KOPT-K1 (cell line): ENCODE measurements at regions not wholly inside any gene's neighbourhood (a gene's known extent, or its start where the extent isn't known, plus 50 kb on each side); places are given as distances from the start of the nearest gene placed in this dataset.

Experiments
- H3K27ac ChIP-seq: fragments of 200-600 bp; sonication (generic); 2 replicates; pipeline ENCODE4 v1.5.1; 2016; ENCODE audit warnings: antibody characterized with exemption, mild to moderate bottlenecking, low read depth, low read length; ENCODE audit not compliant: poor library complexity, severe bottlenecking
- H3K36me3 ChIP-seq: fragments of 200-600 bp; sonication (generic); 2 replicates; pipeline ENCODE4 v1.5.1; 2017; ENCODE audit warnings: antibody characterized with exemption, mild to moderate bottlenecking, low read length, moderate library complexity; ENCODE audit not compliant: insufficient read depth
- H3K9me3 ChIP-seq: fragments of 200-600 bp; sonication (generic); 2 replicates; pipeline ENCODE4 v1.5.1; 2017; ENCODE audit warnings: antibody characterized with exemption, low read length, mild to moderate bottlenecking; ENCODE audit not compliant: insufficient read depth, poor library complexity, severe bottlenecking

DNA sequence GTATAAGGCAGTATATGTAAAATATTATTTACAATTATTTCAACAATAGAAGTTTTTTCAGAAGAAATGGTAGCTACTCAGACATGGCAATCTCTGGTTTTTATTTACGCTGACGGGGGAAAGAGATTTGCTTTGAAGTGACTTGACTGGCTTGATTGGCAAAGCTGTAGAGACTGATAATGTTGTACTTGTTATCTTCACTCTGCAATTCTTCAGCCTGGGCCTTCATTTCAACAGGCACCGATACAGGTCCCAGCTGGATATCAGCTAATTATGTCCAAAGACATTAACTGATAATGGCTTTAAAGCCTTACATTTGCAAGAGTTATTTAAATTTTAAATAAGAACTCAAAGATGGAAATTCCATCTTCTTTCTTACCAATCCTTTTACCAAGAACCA is 151.4 kb upstream of the HS3ST3A1 start:
- Histone ChIP-seq H3K36me3 (no peaks in the 10 kb centered on the region), H3K9me3 (no peaks in the 10 kb centered on the region), H3K27ac (no peak overlapping the region)

GRCh38 chr17:13753771-13754170 is 152.0 kb upstream of the HS3ST3A1 start:
- Histone ChIP-seq H3K36me3 (no peaks in the 10 kb centered on the region), H3K9me3 (no peaks in the 10 kb centered on the region), H3K27ac (no peak overlapping the region)

DNA sequence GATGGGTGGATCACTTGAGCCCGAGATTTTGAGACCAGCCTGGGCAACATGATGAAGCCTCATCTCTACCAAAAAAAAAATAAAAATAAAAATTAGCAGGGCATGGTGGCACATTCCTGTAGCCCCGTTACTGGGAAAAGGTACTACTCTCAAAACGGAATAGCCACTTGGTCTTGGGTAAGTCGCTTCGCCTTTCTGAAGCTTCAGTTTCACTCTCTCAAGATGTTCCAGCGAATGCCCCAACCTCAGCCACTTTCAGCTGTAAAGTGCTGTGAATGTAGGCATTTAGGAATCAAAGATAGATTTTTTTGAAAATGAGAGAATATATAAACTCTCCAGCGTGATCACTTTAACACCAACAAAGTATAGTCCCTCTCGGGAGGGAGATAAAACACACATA is 154.1 kb upstream of the HS3ST3A1 start:
- no peaks in the 10 kb centered on the region for H3K36me3 ChIP-seq
- no peaks in the 10 kb centered on the region for H3K9me3 ChIP-seq
- H3K27ac ChIP-seq = no peak overlapping the region

DNA sequence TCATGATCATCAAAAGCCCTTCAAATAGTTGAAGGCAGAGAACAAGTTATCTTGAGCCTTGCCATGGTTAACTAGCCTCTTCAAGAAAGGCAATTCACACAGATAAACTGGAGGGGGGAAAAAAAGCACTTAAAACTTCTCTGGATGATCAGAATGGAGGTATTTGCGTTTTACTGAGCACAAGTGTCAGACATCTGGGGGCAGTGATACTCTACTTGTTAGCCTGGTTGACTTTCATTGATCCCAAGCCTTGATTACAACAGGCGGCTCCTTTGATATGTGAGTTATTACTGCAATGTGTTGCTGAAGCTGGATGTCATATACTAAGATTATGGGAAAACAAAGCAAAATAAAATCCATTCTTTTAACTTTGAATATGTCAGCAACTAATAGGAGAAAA is 155.0 kb upstream of the HS3ST3A1 start:
- Histone ChIP-seq H3K36me3 (no peaks in the 10 kb centered on the region), H3K27ac (no peak overlapping the region), H3K9me3 (no peaks in the 10 kb centered on the region)

- H3K9me3 ChIP-seq = no peaks in the 10 kb centered on the region
- no peak overlapping the region for H3K27ac ChIP-seq
- no peaks in the 10 kb centered on the region for H3K36me3 ChIP-seq
Measured at GRCh38 chr17:13757871-13758270, 156.1 kb upstream of the HS3ST3A1 start.

DNA sequence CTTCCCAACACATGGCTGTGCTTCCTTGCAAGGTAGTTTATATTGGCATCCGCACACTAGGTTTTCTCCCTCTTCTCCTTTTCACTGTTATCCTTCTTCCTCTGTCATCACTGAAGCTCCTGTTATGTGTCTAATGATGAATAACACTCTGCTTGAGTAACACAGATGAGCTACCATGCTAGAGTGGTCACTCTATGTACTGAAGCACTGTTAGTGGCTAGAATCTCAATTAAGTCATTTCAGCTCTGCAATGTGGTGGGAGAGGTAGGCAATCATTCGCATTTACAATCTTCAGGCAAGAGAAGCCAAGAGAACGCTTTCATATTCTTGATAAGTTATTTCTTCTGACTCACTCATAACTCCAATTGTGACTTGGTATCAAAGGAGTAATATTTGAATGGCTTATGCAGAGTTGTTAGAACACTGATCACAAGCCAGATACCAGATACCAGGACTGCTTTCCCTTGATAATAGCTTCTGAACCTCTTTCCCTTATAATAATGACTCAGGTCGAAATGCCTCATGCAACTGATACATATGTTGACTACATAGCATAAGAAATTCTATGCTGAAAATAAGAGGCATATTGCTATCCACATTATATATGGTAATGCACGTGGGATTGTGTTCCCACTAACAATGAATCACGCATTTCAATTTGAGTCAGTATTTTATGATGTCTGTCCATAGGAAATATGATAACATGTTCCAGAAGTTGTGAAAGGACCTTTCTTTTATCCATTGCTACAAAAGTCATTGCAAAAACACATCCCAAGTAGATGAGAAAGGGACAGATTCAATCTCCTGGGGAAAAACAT is 158.0 kb upstream of the HS3ST3A1 start:
- Histone ChIP-seq H3K9me3 (no peaks in the 10 kb centered on the region), H3K27ac (no peak overlapping the region), H3K36me3 (no peaks in the 10 kb centered on the region)

- H3K27ac ChIP-seq = no peak overlapping the region
- no peaks in the 10 kb centered on the region for H3K36me3 ChIP-seq
- no peaks in the 10 kb centered on the region for H3K9me3 ChIP-seq
Measured at GRCh38 chr17:13761038-13761603, 159.4 kb upstream of the HS3ST3A1 start.

DNA sequence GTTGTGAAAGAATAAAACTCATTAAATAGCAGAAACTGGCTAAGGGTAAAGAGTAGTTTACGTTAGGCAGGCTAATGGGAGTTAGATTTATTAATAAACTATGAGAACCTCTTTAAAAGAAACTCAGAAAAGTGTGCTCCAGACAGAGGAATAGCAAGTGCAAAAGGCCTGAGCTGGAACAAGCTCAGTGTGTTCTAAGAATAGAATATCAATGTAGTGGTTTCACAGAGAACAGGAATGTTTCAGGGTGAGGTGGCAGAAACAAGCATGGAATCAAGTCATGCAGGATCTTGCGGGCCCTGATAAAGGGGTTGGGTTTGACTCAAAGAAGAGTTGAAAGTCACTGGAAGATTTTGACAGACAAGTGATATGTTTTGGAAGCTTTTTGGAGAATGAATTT is 164.0 kb upstream of the HS3ST3A1 start:
- Histone ChIP-seq H3K9me3 (peaks cover 18% of the 10 kb centered on the region), H3K36me3 (no peaks in the 10 kb centered on the region), H3K27ac (no peak overlapping the region)

DNA sequence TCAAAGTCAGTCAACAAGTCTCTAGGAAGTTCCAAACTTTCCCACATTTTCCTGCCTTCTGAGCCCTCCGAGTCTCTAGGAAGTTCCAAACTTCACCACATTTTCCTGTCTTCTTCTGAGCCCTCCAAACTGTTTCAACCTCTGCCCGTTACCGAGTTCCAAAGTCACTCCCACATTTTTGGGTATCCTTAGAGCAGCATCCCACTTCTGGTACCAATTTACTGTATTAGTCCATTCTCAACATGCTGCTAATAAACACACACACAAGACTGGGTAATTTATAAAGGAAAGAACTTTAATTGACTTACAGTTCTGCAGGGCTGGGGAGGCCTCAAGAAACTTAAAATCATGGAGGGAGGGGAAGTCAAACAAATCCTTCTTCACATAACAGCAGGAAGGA is 169.0 kb upstream of the HS3ST3A1 start:
- no peak overlapping the region for H3K27ac ChIP-seq
- H3K9me3 ChIP-seq = peaks cover 18% of the 10 kb centered on the region
- no peaks in the 10 kb centered on the region for H3K36me3 ChIP-seq

DNA sequence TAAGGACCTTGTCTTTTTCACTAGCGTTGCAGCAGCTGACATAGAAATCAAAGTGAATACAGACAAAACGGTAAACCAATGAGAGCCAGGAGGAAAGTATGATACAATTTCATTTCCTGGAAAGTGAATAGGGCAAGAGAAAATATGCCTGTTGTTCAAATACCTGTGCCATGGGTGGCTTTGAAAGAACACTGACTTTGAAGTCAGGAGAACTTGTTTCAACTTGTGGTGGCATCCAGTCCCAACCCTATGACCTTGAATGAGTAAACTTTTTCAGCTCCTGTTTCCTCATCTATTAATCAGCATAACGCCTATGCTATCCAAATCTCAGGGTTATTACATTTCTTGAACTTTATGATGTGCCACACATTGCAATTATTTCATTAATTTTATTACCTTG is 173.7 kb upstream of the HS3ST3A1 start:
- no peaks in the 10 kb centered on the region for H3K36me3 ChIP-seq
- no peak overlapping the region for H3K27ac ChIP-seq
- peaks cover 10% of the 10 kb centered on the region for H3K9me3 ChIP-seq

GRCh38 chr17:13776027-13776551 is 174.4 kb upstream of the HS3ST3A1 start:
- Histone ChIP-seq H3K9me3 (peaks cover 7% of the 10 kb centered on the region), H3K36me3 (no peaks in the 10 kb centered on the region), H3K27ac (no peak overlapping the region)

DNA sequence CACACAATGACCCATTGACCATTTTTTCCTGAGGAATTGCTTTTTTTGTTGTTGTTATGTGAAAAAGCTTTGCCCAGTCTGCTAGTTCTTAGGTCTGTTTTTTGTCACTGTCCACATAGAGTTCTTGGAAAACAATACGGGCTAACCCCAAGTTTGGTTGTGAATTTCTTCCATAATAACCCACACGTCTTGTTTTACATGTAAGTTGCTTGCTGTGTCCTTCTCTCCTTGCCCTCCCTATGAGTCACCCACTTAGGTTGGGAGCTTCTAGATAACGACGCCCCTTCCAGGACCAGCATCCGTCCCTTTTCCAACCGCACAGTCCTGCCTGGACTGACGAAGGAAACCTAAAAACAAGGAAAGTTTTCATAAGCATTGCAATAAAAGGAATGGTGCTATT is 175.3 kb upstream of the HS3ST3A1 start:
- H3K27ac ChIP-seq = no peak overlapping the region
- no peaks in the 10 kb centered on the region for H3K36me3 ChIP-seq
- peaks cover 7% of the 10 kb centered on the region for H3K9me3 ChIP-seq

GRCh38 chr17:13784434-13785095 is 182.8 kb upstream of the HS3ST3A1 start:
- Histone ChIP-seq H3K36me3 (no peaks in the 10 kb centered on the region), H3K9me3 (no peaks in the 10 kb centered on the region), H3K27ac (no peak overlapping the region)

DNA sequence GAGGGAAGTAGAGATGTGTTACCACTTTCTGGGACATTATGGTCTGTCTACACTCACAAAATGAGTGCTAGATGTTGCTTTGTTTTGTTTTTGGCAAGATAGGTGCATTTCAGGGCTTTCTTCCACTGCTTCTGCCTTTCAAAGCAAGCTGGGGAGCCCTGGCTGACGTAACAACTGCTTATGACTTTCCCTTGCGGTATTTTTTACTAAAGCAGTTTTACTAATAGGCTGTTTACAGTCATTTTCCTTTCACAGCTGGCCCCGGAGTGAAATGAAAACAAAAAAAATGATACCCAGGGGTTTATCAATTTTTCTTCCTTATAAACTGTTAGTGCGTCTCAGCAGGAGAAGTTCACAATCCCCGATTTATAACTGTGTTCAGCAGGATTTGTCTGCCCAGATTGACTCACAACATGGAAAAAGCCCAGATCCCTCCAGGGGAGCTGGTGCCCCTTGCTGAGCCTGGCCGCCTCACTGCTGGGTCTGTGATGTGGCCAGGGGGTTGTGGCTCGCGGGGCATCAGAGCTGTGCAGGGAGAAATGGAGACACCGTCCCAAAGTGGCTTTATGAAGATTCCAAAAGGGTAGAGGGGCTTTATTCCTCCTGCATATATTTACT is 184.4 kb upstream of the HS3ST3A1 start:
- H3K9me3 ChIP-seq = no peaks in the 10 kb centered on the region
- no peak overlapping the region for H3K27ac ChIP-seq
- no peaks in the 10 kb centered on the region for H3K36me3 ChIP-seq

GRCh38 chr17:13787636-13788035 is 185.9 kb upstream of the HS3ST3A1 start:
- H3K36me3 ChIP-seq = no peaks in the 10 kb centered on the region
- no peak overlapping the region for H3K27ac ChIP-seq
- no peaks in the 10 kb centered on the region for H3K9me3 ChIP-seq
